HG03521 (cell line): ENCODE measurements at regions not wholly inside any gene's neighbourhood (a gene's known extent, or its start where the extent isn't known, plus 50 kb on each side); places are given as distances from the start of the nearest gene placed in this dataset.

Experiments
- ATAC-seq: cut with Tn5 transposase; IDR thresholded peaks from one replicate; pipeline ENCODE4 v1.9.1; 2021; ENCODE audit warnings: mild to moderate bottlenecking, moderate library complexity; ENCODE audit not compliant: unreplicated experiment

- ATAC-seq, result no peak
Observed at GRCh38 chr4:53920883-53921282, 143.5 kb downstream of the CHIC2 start.

GRCh38 chr4:53920116-53920515 is 144.3 kb downstream of the CHIC2 start:
- no peak for ATAC-seq

GRCh38 chr4:53919535-53919934 is 144.9 kb downstream of the CHIC2 start:
- no peak for ATAC-seq

GRCh38 chr4:53917729-53918128 is 146.7 kb downstream of the CHIC2 start:
- ATAC-seq, result no peak

- no peak for ATAC-seq
Observed at GRCh38 chr4:53916431-53916889, 147.9 kb downstream of the CHIC2 start.

- no peak for ATAC-seq
Observed at GRCh38 chr4:53914313-53915016, 149.9 kb downstream of the CHIC2 start.

- no peak for ATAC-seq
Observed at GRCh38 chr4:53913771-53914170, 150.6 kb downstream of the CHIC2 start.

GRCh38 chr4:53912766-53913497 is 151.5 kb downstream of the CHIC2 start:
- ATAC-seq, result no peak

GRCh38 chr4:53908661-53909078 is 155.7 kb downstream of the CHIC2 start:
- no peak for ATAC-seq

GRCh38 chr4:53907772-53908171 is 156.6 kb downstream of the CHIC2 start:
- no peak for ATAC-seq

GRCh38 chr4:53906606-53907190 is 157.7 kb downstream of the CHIC2 start:
- ATAC-seq, result no peak

GRCh38 chr4:53905941-53906377 is 158.4 kb downstream of the CHIC2 start:
- ATAC-seq, result no peak

- no peak for ATAC-seq
Observed at GRCh38 chr4:53905276-53905940, 159.0 kb downstream of the CHIC2 start.

GRCh38 chr4:53902786-53903185 is 161.6 kb downstream of the CHIC2 start:
- no peak for ATAC-seq

- no peak for ATAC-seq
Observed at GRCh38 chr4:53900271-53900649, 164.1 kb downstream of the CHIC2 start.

- no peak for ATAC-seq
Observed at GRCh38 chr4:53899586-53900270, 164.7 kb downstream of the CHIC2 start.

- no peak for ATAC-seq
Observed at GRCh38 chr4:53895137-53895536, 169.3 kb downstream of the CHIC2 start.

GRCh38 chr4:53890461-53890860 is 173.9 kb downstream of the CHIC2 start:
- no peak for ATAC-seq

- ATAC-seq, result no peak
Observed at GRCh38 chr4:53889326-53890055, 174.9 kb downstream of the CHIC2 start.

- no peak for ATAC-seq
Observed at GRCh38 chr4:53886090-53886489, 178.3 kb downstream of the CHIC2 start.
